Rectal smooth muscle tissue (tissue), 1 donor: ENCODE measurements at regions not wholly inside any gene's neighbourhood (a gene's known extent, or its start where the extent isn't known, plus 50 kb on each side); places are given as distances from the start of the nearest gene placed in this dataset.
"Not testable (repeated sequence)": the region's sequence is repeated elsewhere in the genome, so short reads cannot be mapped to it uniquely, and the experiment has no call there.

ENCODE experiments used
- H3K27ac ChIP-seq: one replicate; pipeline ENCODE4 v1.7.0; 2013; ENCODE audit warnings: low read depth, low read length, inconsistent platforms
- H3K27me3 ChIP-seq: one replicate; pipeline ENCODE4 v1.7.0; 2013; ENCODE audit warnings: low read length; ENCODE audit not compliant: control insufficient read depth, insufficient read depth
- H3K36me3 ChIP-seq: one replicate; pipeline ENCODE4 v1.7.0; 2013; ENCODE audit warnings: low read length; ENCODE audit not compliant: control insufficient read depth, insufficient read depth
- H3K4me1 ChIP-seq: one replicate; pipeline ENCODE4 v1.7.0; 2013; ENCODE audit warnings: low read length; ENCODE audit not compliant: control insufficient read depth, insufficient read depth
- H3K4me3 ChIP-seq: one replicate; pipeline ENCODE4 v1.7.0; 2013; ENCODE audit warnings: low read length
- H3K9ac ChIP-seq: one replicate; pipeline ENCODE4 v1.7.0; 2013; ENCODE audit warnings: low read length

DNA sequence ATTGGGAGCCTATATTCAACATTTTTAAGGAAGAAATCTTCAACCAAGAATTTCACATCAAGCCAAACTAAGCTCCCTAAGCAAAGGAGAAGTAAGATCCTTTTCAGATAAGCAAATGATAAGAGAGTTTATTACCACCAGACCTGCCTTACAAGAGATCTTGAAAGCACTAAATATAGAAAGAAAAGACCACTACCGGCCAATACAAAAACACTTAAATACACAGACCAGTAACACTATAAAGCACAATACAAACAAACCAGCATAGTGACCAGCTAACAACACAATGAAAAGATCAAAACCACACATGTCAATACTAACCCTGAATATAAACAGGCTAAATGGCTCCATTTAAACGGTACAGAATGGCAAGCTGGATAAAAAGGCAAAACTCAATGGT lies 165.4 kb downstream of the MRPL39 start:
- Histone ChIP-seq H3K27ac (no peak overlapping the region), H3K27me3 (no peaks in the 10 kb centered on the region), H3K4me1 (no peaks in the 10 kb centered on the region), H3K36me3 (no peaks in the 10 kb centered on the region), H3K9ac (no peak overlapping the region), H3K4me3 (no peak overlapping the region)

DNA sequence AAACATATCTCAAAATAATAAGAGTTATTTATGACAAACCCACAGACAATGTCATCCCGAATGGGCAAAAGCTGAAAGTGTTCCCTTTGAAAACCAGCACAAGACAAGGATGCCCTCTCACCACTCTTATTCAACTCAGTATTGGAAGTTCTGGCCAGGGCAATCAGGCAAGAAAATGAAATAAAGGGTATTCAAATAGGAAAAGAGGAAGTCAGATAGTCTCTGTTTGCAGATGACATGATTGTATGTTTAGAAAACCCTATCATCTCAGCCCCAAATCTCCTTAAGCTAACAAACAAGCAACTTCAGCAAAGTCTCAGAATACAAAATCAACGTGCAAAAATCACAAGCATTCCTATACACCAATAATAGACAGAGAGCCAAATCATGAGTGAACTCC lies 169.8 kb downstream of the MRPL39 start:
- not testable (repeated sequence) for H3K4me3 ChIP-seq, H3K9ac ChIP-seq, H3K4me1 ChIP-seq, H3K36me3 ChIP-seq, H3K27ac ChIP-seq, H3K27me3 ChIP-seq

- Histone ChIP-seq H3K27ac (no peak overlapping the region), H3K9ac (no peak overlapping the region), H3K27me3 (no peaks in the 10 kb centered on the region)
These were observed 178.7 kb downstream of the MRPL39 start for GRCh38 chr21:25428537-25428936.

GRCh38 chr21:25427828-25428227 lies 179.5 kb downstream of the MRPL39 start:
- Histone ChIP-seq H3K36me3 (no peaks in the 10 kb centered on the region), H3K4me1 (no peaks in the 10 kb centered on the region), H3K4me3 (no peak overlapping the region), H3K27ac (no peak overlapping the region), H3K9ac (no peak overlapping the region), H3K27me3 (no peaks in the 10 kb centered on the region)

More at GRCh38 chr21:25428537-25428936, 178.7 kb downstream of the MRPL39 start:
- Histone ChIP-seq H3K4me1 (no peaks in the 10 kb centered on the region), H3K4me3 (no peak overlapping the region), H3K36me3 (no peaks in the 10 kb centered on the region)

DNA sequence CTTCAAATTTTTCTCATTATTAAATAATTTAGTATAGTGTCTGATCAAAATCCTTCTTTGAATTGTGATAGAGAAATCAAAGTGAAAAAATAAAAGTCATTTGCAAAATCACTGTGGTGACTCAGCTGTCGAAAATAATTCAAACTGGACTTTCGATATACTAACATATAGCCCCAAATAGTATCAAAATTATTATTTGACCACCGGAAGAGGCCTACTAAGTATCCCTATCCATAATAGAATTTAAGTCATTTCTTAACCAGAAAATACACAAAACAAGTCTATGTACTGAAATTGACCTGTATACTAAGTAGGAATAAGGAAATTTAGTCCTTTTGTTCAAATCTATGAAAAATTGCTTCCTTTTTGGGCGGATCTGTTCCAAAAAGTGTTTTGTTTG lies 180.7 kb downstream of the MRPL39 start:
- no peaks in the 10 kb centered on the region for H3K27me3 ChIP-seq
- H3K27ac ChIP-seq: no peak overlapping the region
- H3K36me3 ChIP-seq: no peaks in the 10 kb centered on the region
- H3K9ac ChIP-seq: no peak overlapping the region
- H3K4me1 ChIP-seq: no peaks in the 10 kb centered on the region
- H3K4me3 ChIP-seq: no peak overlapping the region

- Histone ChIP-seq H3K4me3 (no peak overlapping the region), H3K36me3 (no peaks in the 10 kb centered on the region), H3K4me1 (no peaks in the 10 kb centered on the region), H3K9ac (no peak overlapping the region), H3K27me3 (no peaks in the 10 kb centered on the region), H3K27ac (no peak overlapping the region)
These were observed 182.1 kb downstream of the MRPL39 start for GRCh38 chr21:25425156-25425555.

- H3K27me3 ChIP-seq: no peaks in the 10 kb centered on the region
- no peaks in the 10 kb centered on the region for H3K4me1 ChIP-seq
- no peak overlapping the region for H3K27ac ChIP-seq
- no peak overlapping the region for H3K9ac ChIP-seq
- H3K4me3 ChIP-seq: no peak overlapping the region
- H3K36me3 ChIP-seq: no peaks in the 10 kb centered on the region
These were observed 182.6 kb downstream of the MRPL39 start for GRCh38 chr21:25424634-25425033.

- Histone ChIP-seq H3K4me1 (no peaks in the 10 kb centered on the region), H3K36me3 (no peaks in the 10 kb centered on the region), H3K4me3 (no peak overlapping the region), H3K9ac (no peak overlapping the region), H3K27me3 (no peaks in the 10 kb centered on the region), H3K27ac (no peak overlapping the region)
These were observed 183.2 kb downstream of the MRPL39 start for GRCh38 chr21:25424048-25424447.

- Histone ChIP-seq H3K4me1 (no peaks in the 10 kb centered on the region), H3K4me3 (no peak overlapping the region), H3K27ac (no peak overlapping the region), H3K36me3 (no peaks in the 10 kb centered on the region), H3K27me3 (no peaks in the 10 kb centered on the region), H3K9ac (no peak overlapping the region)
These were observed 184.4 kb downstream of the MRPL39 start for GRCh38 chr21:25422610-25423608.

GRCh38 chr21:25421321-25422028 lies 185.8 kb downstream of the MRPL39 start:
- no peaks in the 10 kb centered on the region for H3K4me1 ChIP-seq
- no peak overlapping the region for H3K27ac ChIP-seq
- no peaks in the 10 kb centered on the region for H3K27me3 ChIP-seq
- no peak overlapping the region for H3K9ac ChIP-seq
- H3K36me3 ChIP-seq: no peaks in the 10 kb centered on the region
- no peak overlapping the region for H3K4me3 ChIP-seq

DNA sequence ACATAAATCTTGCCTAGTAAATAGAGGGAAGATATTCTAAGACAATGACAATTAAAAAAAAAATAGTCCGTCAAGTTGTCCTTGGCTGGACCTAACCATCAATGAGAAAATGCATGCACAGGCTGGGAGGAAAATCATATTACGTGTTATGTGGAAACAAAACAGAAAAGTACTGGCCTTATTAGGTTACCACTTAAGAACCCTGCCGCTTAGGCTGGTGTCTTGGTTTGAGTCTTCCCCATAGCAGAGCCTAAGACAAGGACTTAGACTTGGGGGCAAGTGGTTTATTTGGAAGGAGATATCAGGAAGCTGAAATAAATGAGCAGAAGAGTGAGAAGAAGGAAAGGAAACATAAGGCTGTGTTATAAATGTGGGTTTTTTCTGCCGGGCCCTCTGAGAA lies 186.4 kb downstream of the MRPL39 start:
- Histone ChIP-seq H3K4me3 (no peak overlapping the region), H3K36me3 (no peaks in the 10 kb centered on the region), H3K27me3 (no peaks in the 10 kb centered on the region), H3K27ac (no peak overlapping the region), H3K9ac (no peak overlapping the region), H3K4me1 (no peaks in the 10 kb centered on the region)

GRCh38 chr21:25416669-25417068 lies 190.6 kb downstream of the MRPL39 start:
- H3K36me3 ChIP-seq: no peaks in the 10 kb centered on the region
- no peaks in the 10 kb centered on the region for H3K4me1 ChIP-seq
- no peak overlapping the region for H3K4me3 ChIP-seq
- no peak overlapping the region for H3K27ac ChIP-seq
- H3K9ac ChIP-seq: no peak overlapping the region
- no peaks in the 10 kb centered on the region for H3K27me3 ChIP-seq
